A673 (cell line): ENCODE measurements at regions not wholly inside any gene's neighbourhood (a gene's known extent, or its start where the extent isn't known, plus 50 kb on each side); places are given as distances from the start of the nearest gene placed in this dataset.

Source experiments
- EZH2 ChIP-seq: fragments of 200-600 bp; sonication (generic); IDR thresholded peaks from 2 replicates; pipeline ENCODE4 v1.6.1; 2017; ENCODE audit warnings: borderline replicate concordance, low read depth, mild to moderate bottlenecking, mixed read lengths, antibody characterized with exemption, low read length; ENCODE audit not compliant: poor library complexity, severe bottlenecking
- TF ChIP-seq, protein P1 (sequence below): fragments of 300-800, 200-600 bp; sonication (generic); conservative IDR thresholded peaks from 2 replicates; pipeline ENCODE4 v1.5.1; 2017; ENCODE audit warnings: low read depth, mild to moderate bottlenecking, antibody characterized with exemption, low read length, moderate library complexity, mixed read lengths

GRCh38 chr20:61043681-61044080, 208.4 kb upstream of the CDH4 start:
- TF ChIP-seq, protein P1, sequence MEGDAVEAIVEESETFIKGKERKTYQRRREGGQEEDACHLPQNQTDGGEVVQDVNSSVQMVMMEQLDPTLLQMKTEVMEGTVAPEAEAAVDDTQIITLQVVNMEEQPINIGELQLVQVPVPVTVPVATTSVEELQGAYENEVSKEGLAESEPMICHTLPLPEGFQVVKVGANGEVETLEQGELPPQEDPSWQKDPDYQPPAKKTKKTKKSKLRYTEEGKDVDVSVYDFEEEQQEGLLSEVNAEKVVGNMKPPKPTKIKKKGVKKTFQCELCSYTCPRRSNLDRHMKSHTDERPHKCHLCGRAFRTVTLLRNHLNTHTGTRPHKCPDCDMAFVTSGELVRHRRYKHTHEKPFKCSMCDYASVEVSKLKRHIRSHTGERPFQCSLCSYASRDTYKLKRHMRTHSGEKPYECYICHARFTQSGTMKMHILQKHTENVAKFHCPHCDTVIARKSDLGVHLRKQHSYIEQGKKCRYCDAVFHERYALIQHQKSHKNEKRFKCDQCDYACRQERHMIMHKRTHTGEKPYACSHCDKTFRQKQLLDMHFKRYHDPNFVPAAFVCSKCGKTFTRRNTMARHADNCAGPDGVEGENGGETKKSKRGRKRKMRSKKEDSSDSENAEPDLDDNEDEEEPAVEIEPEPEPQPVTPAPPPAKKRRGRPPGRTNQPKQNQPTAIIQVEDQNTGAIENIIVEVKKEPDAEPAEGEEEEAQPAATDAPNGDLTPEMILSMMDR = no peak
- no peak for TF ChIP-seq EZH2
